B cell (primary cell): ENCODE measurements at regions not wholly inside any gene's neighbourhood (a gene's known extent, or its start where the extent isn't known, plus 50 kb on each side); places are given as distances from the start of the nearest gene placed in this dataset.

ENCODE experiments used
- ATAC-seq: fragments of 200-7000 bp; cut with Tn5 transposase; one replicate; pipeline ENCODE4 v1.10.0; 2021; ENCODE audit warnings: low read depth, mild to moderate bottlenecking, moderate number of reproducible peaks, moderate library complexity
- CTCF ChIA-PET: fragments of 350-600 bp; sonication (Branson Sonifier 250); formaldehyde crosslinking; loops from one replicate; lab custom pipeline; 2021; ENCODE audit warnings: antibody characterized with exemption, inconsistent platforms; lab: Charles Lee
- POLR2A ChIA-PET: fragments of 350-600 bp; sonication (Branson Sonifier 250); formaldehyde crosslinking; loops from one replicate; lab custom pipeline; 2021; ENCODE audit warnings: antibody characterized with exemption; lab: Charles Lee
- DNase-seq: peaks from one replicate; pipeline ENCODE4 v3.0.0; 2013
- H2AFZ ChIP-seq: 2 replicates; pipeline ENCODE4 v1.6.1; 2012; ENCODE audit warnings: mild to moderate bottlenecking, low read depth, low read length; ENCODE audit not compliant: insufficient read depth, poor library complexity, severe bottlenecking
- H3K27ac ChIP-seq, 2 donors: 1 replicate in 1 of 2; 2 replicates in 1 of 2; pipeline ENCODE4 v1.5.1; 2012 to 2013; ENCODE audit warnings: low read length in 2 of 2, mild to moderate bottlenecking in 2 of 2, moderate library complexity in 1 of 2
- H3K27me3 ChIP-seq, 4 experiments: fragments of 200-600 bp in 1 of 4; sonication (generic) in 1 of 4; replicated peaks in 1 of 4; 1 replicate in 2 of 4; 2 replicates in 2 of 4; pipeline versions ENCODE4 v1.6.1 to v1.7.0; 2013 to 2016; ENCODE audit warnings: low read length in 3 of 4, mild to moderate bottlenecking in 2 of 4, mixed read lengths in 1 of 4, moderate library complexity in 1 of 4; ENCODE audit not compliant: insufficient read depth in 4 of 4, control insufficient read depth in 3 of 4; ENCODE audit errors: control extremely low read depth in 1 of 4
- H3K36me3 ChIP-seq, 2 experiments: replicated peaks in 1 of 2; 1 replicate in 1 of 2; 2 replicates in 1 of 2; pipeline versions ENCODE4 v1.6.1 to v1.7.1; 2013; ENCODE audit warnings: low read length in 1 of 2; ENCODE audit not compliant: insufficient read depth in 2 of 2, control insufficient read depth in 1 of 2; ENCODE audit errors: control extremely low read depth in 1 of 2, extremely low read depth in 1 of 2
- H3K4me1 ChIP-seq, 2 donors: fragments of 200-600 bp in 1 of 2; sonication (generic) in 1 of 2; 1 replicate in 1 of 2; 2 replicates in 1 of 2; pipeline versions ENCODE4 v1.5.1 to v1.6.1; 2013 to 2017; ENCODE audit warnings: low read length in 2 of 2; ENCODE audit not compliant: control insufficient read depth in 2 of 2, insufficient read depth in 2 of 2
- H3K4me2 ChIP-seq: replicated peaks from 2 replicates; pipeline ENCODE3; 2012; ENCODE audit warnings: mild to moderate bottlenecking, low read depth, low read length; ENCODE audit not compliant: poor library complexity, severe bottlenecking
- H3K4me3 ChIP-seq, 5 experiments: fragments of 200-600 bp in 1 of 5; sonication (generic) in 1 of 5; 1 replicate in 3 of 5; 2 replicates in 2 of 5; pipeline versions ENCODE4 v1.5.1 to v1.7.0; 2011 to 2016; ENCODE audit warnings: low read length in 4 of 5, mild to moderate bottlenecking in 4 of 5, low read depth in 2 of 5, control low read depth in 1 of 5, moderate library complexity in 1 of 5; ENCODE audit not compliant: insufficient read depth in 1 of 5; ENCODE audit errors: control extremely low read depth in 1 of 5, extremely low read depth in 1 of 5
- H3K79me2 ChIP-seq: fragments of 200-600 bp; sonication (generic); one replicate; pipeline ENCODE4 v1.6.0; 2016; ENCODE audit warnings: low read length; ENCODE audit not compliant: control insufficient read depth, insufficient read depth
- H3K9ac ChIP-seq: fragments of 200-600 bp; sonication (generic); 2 replicates; pipeline ENCODE4 v1.6.1; 2017; ENCODE audit warnings: mild to moderate bottlenecking, low read length, moderate library complexity
- H3K9me3 ChIP-seq, 3 donors: one replicate each; pipeline versions ENCODE4 v1.6.1 to v1.7.1; 2013; ENCODE audit warnings: low read length in 2 of 3; ENCODE audit not compliant: control insufficient read depth in 2 of 3, insufficient read depth in 1 of 3; ENCODE audit errors: control extremely low read depth in 1 of 3
- H4K20me1 ChIP-seq: 2 replicates; pipeline ENCODE4 v1.6.0; 2012; ENCODE audit warnings: mild to moderate bottlenecking, low read length; ENCODE audit not compliant: insufficient read depth, control insufficient read depth, poor library complexity, severe bottlenecking
- H3K27ac Mint-ChIP-seq: one replicate; pipeline ENCODE4 v1.8.0; 2021; ENCODE audit warnings: mixed read lengths
- H3K27me3 Mint-ChIP-seq: one replicate; pipeline ENCODE4 v1.8.0; 2021; ENCODE audit warnings: mixed read lengths
- H3K4me1 Mint-ChIP-seq: one replicate; pipeline ENCODE4 v1.8.0; 2021; ENCODE audit warnings: mixed read lengths
- H3K4me3 Mint-ChIP-seq: one replicate; pipeline ENCODE4 v1.8.0; 2021; ENCODE audit warnings: mixed read lengths
- H3K9me3 Mint-ChIP-seq: one replicate; pipeline ENCODE4 v1.8.0; 2022; ENCODE audit warnings: mixed read lengths; ENCODE audit not compliant: insufficient read depth
- CTCF ChIP-seq: fragments of 200-600 bp; IDR thresholded peaks from one replicate; pipeline ENCODE4 v1.8.0; 2022; ENCODE audit warnings: antibody characterized with exemption, mild to moderate bottlenecking
- EZH2 ChIP-seq: IDR thresholded peaks from 2 replicates; pipeline ENCODE4 v1.6.1; 2012; ENCODE audit warnings: borderline replicate concordance, low read depth, mild to moderate bottlenecking, moderate library complexity, low read length; ENCODE audit not compliant: insufficient read depth, poor library complexity, severe bottlenecking
- whole genome bisulfite sequencing: methylation state at CpG from one replicate; pipeline ENCODE4 v1.1.5; 2013; ENCODE audit warnings: missing lambda C conversion rate; ENCODE audit not compliant: insufficient coverage; 5-methylcytosine and 5-hydroxymethylcytosine counted together
- intact Hi-C: fragments of 100-400 bp; cut with micrococcal nuclease; formaldehyde crosslinking; loops from one replicate; pipeline ENCODE4 v1.10.0; 2022

- H3K9me3 ChIP-seq: no peaks in the 10 kb centered on the region
- H3K4me3 ChIP-seq: no peak overlapping the region
- no peaks in the 10 kb centered on the region for H3K4me1 ChIP-seq
- no peaks in the 10 kb centered on the region for H4K20me1 ChIP-seq
- WGBS: 70% methylated on average over 1 of the region's 2 CpGs
- DNase-seq: no peak
- H3K4me1 Mint-ChIP-seq: no peaks in the 10 kb centered on the region
- peaks cover 4% of the 10 kb centered on the region for H3K9me3 Mint-ChIP-seq
- H2AFZ ChIP-seq: no peak overlapping the region
- H3K27ac ChIP-seq: no peak overlapping the region
- ChIA-PET POLR2A (no interaction called here), CTCF (no interaction called here)
- H3K27me3 ChIP-seq: no peaks in the 10 kb centered on the region
- no peak for ATAC-seq
- intact Hi-C loops: no loop called here
- H3K4me2 ChIP-seq: no peak overlapping the region
- H3K9ac ChIP-seq: no peak overlapping the region
- H3K36me3 ChIP-seq: no peaks in the 10 kb centered on the region
- TF ChIP-seq EZH2: no peak
- no peak for TF ChIP-seq CTCF
- H3K79me2 ChIP-seq: no peaks in the 10 kb centered on the region
- H3K27me3 Mint-ChIP-seq: no peaks in the 10 kb centered on the region
- H3K4me3 Mint-ChIP-seq: no peak overlapping the region
- no peak overlapping the region for H3K27ac Mint-ChIP-seq
Measured at GRCh38 chr14:85063747-85064146, 466.2 kb upstream of the FLRT2 start.

GRCh38 chr14:85071447-85071846 lies 458.5 kb upstream of the FLRT2 start:
- Histone ChIP-seq H3K27ac (no peak overlapping the region), H3K79me2 (no peaks in the 10 kb centered on the region), H3K9me3 (no peaks in the 10 kb centered on the region), H3K9ac (no peak overlapping the region), H2AFZ (no peak overlapping the region), H4K20me1 (no peaks in the 10 kb centered on the region), H3K4me3 (no peak overlapping the region), H3K27me3 (no peaks in the 10 kb centered on the region), H3K36me3 (no peaks in the 10 kb centered on the region), H3K4me1 (no peaks in the 10 kb centered on the region), H3K4me2 (no peak overlapping the region)
- ATAC-seq (no peak), DNase-seq (no peak)
- TF ChIP-seq EZH2: no peak
- no peak for TF ChIP-seq CTCF
- ChIA-PET POLR2A (no interaction called here), CTCF (no interaction called here)
- Mint-ChIP-seq H3K4me1 (no peaks in the 10 kb centered on the region), H3K9me3 (no peaks in the 10 kb centered on the region), H3K27me3 (no peaks in the 10 kb centered on the region), H3K4me3 (no peak overlapping the region), H3K27ac (no peak overlapping the region)
- 80% methylated on average over 4 of the region's 6 CpGs for WGBS
- intact Hi-C loops: no loop called here
